Gastrocnemius medialis (tissue), 4 donors: ENCODE measurements at regions not wholly inside any gene's neighbourhood (a gene's known extent, or its start where the extent isn't known, plus 50 kb on each side); places are given as distances from the start of the nearest gene placed in this dataset.

Source experiments
- POLR2A ChIP-seq, 2 donors: fragments of 450-650 bp; IDR thresholded peaks; one replicate each; pipeline ENCODE4 v1.6.1; 2017; ENCODE audit warnings: antibody characterized with exemption in 2 of 2, mild to moderate bottlenecking in 2 of 2, moderate library complexity in 2 of 2
- TF ChIP-seq, protein P1 (sequence below), 5 experiments: fragments of 450-650 bp in 3 of 5; fragments of 200-600 bp in 2 of 5; sonication (generic) in 2 of 5; IDR thresholded peaks in 4 of 5; conservative IDR thresholded peaks in 1 of 5; 1 replicate in 4 of 5; 2 replicates in 1 of 5; pipeline ENCODE4 v1.5.1; 2016 to 2019; ENCODE audit warnings: antibody characterized with exemption in 5 of 5, mild to moderate bottlenecking in 3 of 5, moderate library complexity in 3 of 5

GRCh38 chr13:50408068-50408467 lies 392.8 kb downstream of the KCNRG start:
- TF ChIP-seq, protein P1, sequence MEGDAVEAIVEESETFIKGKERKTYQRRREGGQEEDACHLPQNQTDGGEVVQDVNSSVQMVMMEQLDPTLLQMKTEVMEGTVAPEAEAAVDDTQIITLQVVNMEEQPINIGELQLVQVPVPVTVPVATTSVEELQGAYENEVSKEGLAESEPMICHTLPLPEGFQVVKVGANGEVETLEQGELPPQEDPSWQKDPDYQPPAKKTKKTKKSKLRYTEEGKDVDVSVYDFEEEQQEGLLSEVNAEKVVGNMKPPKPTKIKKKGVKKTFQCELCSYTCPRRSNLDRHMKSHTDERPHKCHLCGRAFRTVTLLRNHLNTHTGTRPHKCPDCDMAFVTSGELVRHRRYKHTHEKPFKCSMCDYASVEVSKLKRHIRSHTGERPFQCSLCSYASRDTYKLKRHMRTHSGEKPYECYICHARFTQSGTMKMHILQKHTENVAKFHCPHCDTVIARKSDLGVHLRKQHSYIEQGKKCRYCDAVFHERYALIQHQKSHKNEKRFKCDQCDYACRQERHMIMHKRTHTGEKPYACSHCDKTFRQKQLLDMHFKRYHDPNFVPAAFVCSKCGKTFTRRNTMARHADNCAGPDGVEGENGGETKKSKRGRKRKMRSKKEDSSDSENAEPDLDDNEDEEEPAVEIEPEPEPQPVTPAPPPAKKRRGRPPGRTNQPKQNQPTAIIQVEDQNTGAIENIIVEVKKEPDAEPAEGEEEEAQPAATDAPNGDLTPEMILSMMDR (IDR thresholded peaks at IDR 0.05 in 4 of 5, conservative IDR thresholded peaks at IDR 0.05 in 1 of 5), result no peak
- TF ChIP-seq POLR2A (IDR thresholded peaks at IDR 0.05), result no peak
